BE2C (cell line): ENCODE measurements at regions not wholly inside any gene's neighbourhood (a gene's known extent, or its start where the extent isn't known, plus 50 kb on each side); places are given as distances from the start of the nearest gene placed in this dataset.

ENCODE experiments used
- DNase-seq: peaks from one replicate; pipeline ENCODE4 v3.0.0-alpha.2; 2020
- H3K27me3 ChIP-seq: fragments of 250-450 bp; sonication (Bioruptor Pico); 2 replicates; pipeline ENCODE4 v1.5.1; 2020; ENCODE audit warnings: mild to moderate bottlenecking
- H3K36me3 ChIP-seq: fragments of 250-450 bp; sonication (Bioruptor Pico); 2 replicates; pipeline ENCODE4 v1.5.1; 2020; ENCODE audit warnings: mild to moderate bottlenecking
- H3K4me1 ChIP-seq: fragments of 250-450 bp; sonication (Bioruptor Pico); 2 replicates; pipeline ENCODE4 v1.5.1; 2020
- H3K4me3 ChIP-seq: 2 replicates; pipeline ENCODE4 v1.5.1; 2011; ENCODE audit warnings: low read depth, low read length
- H3K9me3 ChIP-seq: fragments of 250-450 bp; sonication (Bioruptor Pico); 2 replicates; pipeline ENCODE4 v1.5.1; 2020
- TF ChIP-seq, protein P1 (sequence below): IDR thresholded peaks from 2 replicates; pipeline ENCODE4 v1.5.1; 2012; ENCODE audit warnings: mild to moderate bottlenecking, low read depth, low read length

DNA sequence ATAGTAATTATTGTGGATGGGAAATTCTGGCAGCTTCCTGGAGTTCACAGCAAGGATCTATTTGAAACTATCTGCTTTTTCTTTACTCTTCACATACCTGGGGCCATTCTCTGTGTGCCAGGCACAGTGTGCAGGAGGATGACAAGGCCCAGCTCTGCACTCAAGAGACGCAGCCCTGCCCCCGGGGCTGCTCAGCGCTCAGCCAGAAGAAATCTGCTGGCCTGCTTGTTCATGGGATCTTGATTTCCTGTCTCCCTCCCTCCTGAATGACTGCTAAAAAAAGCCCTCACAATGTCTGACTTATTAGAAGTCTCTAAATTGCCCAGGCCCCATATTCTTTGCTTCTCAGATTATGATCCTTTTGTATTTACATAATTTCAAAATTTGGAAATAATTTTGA lies 210.9 kb downstream of the DCDC2C start:
- Histone ChIP-seq H3K27me3 (0 out of 2 replicates have a peak, but pooled peaks cover 7% of the 10 kb centered on the region), H3K4me1 (no peaks in the 10 kb centered on the region), H3K9me3 (no peaks in the 10 kb centered on the region), H3K36me3 (no peaks in the 10 kb centered on the region), H3K4me3 (no peak overlapping the region)
- no peak for DNase-seq
- TF ChIP-seq, protein P1, sequence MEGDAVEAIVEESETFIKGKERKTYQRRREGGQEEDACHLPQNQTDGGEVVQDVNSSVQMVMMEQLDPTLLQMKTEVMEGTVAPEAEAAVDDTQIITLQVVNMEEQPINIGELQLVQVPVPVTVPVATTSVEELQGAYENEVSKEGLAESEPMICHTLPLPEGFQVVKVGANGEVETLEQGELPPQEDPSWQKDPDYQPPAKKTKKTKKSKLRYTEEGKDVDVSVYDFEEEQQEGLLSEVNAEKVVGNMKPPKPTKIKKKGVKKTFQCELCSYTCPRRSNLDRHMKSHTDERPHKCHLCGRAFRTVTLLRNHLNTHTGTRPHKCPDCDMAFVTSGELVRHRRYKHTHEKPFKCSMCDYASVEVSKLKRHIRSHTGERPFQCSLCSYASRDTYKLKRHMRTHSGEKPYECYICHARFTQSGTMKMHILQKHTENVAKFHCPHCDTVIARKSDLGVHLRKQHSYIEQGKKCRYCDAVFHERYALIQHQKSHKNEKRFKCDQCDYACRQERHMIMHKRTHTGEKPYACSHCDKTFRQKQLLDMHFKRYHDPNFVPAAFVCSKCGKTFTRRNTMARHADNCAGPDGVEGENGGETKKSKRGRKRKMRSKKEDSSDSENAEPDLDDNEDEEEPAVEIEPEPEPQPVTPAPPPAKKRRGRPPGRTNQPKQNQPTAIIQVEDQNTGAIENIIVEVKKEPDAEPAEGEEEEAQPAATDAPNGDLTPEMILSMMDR, result no peak

DNA sequence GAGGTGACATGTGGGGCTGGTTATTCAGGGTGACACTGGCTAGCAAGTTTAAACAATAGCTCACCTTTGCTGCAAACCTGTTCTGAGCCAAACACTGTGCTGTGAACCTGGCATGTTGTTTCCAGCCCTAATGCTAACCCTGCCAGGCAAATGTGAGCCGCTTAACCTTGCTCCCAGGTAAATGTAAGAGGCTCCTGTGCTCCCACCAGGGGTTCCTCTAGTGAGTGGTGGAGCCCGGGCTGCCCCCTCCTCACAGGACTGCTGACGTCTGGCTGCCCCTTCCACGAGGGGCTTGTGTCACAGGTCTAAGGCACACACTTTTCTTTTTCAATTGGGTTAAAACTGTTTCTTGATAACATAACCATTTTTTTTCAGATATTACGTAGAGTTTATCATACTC lies 223.7 kb downstream of the DCDC2C start:
- H3K9me3 ChIP-seq, result no peaks in the 10 kb centered on the region
- no peak overlapping the region for H3K4me3 ChIP-seq
- DNase-seq, result no peak
- no peaks in the 10 kb centered on the region for H3K36me3 ChIP-seq
- no peaks in the 10 kb centered on the region for H3K27me3 ChIP-seq
- no peaks in the 10 kb centered on the region for H3K4me1 ChIP-seq
- TF ChIP-seq, protein P1, result no peak

GRCh38 chr2:3929374-3929773 lies 226.0 kb downstream of the DCDC2C start:
- no peaks in the 10 kb centered on the region for H3K4me1 ChIP-seq
- H3K27me3 ChIP-seq, result no peaks in the 10 kb centered on the region
- TF ChIP-seq, protein P1, result no peak
- DNase-seq, result no peak
- H3K36me3 ChIP-seq, result no peaks in the 10 kb centered on the region
- H3K4me3 ChIP-seq, result no peak overlapping the region
- H3K9me3 ChIP-seq, result no peaks in the 10 kb centered on the region

DNA sequence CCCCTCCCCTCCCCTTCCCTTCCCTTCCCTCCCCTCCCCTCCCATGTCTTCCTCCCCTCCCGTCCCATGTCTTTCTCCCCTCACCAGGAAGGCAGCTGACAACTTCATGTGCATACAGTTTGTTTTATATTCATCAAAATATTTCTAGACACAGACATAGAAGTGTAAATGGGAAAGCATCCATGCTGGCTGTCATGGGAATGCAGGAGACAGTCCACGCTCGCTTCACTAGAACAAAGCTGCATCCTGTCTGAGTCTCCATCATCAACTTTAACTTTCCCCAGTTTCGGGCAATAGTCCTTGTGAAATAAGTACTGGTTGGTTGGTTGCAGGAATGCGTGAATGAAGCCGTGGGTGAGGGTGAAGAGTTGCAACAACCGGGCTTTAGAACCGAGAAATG lies 226.9 kb downstream of the DCDC2C start:
- Histone ChIP-seq H3K27me3 (no peaks in the 10 kb centered on the region), H3K4me3 (no peak overlapping the region), H3K4me1 (no peaks in the 10 kb centered on the region), H3K9me3 (no peaks in the 10 kb centered on the region), H3K36me3 (no peaks in the 10 kb centered on the region)
- no peak for DNase-seq
- TF ChIP-seq, protein P1, result no peak

- TF ChIP-seq, protein P1, result no peak
- DNase-seq, result no peak
- no peak overlapping the region for H3K4me3 ChIP-seq
- H3K4me1 ChIP-seq, result no peaks in the 10 kb centered on the region
- no peaks in the 10 kb centered on the region for H3K27me3 ChIP-seq
- no peaks in the 10 kb centered on the region for H3K9me3 ChIP-seq
- no peaks in the 10 kb centered on the region for H3K36me3 ChIP-seq
Measured at GRCh38 chr2:3940661-3941060, 237.3 kb downstream of the DCDC2C start.

DNA sequence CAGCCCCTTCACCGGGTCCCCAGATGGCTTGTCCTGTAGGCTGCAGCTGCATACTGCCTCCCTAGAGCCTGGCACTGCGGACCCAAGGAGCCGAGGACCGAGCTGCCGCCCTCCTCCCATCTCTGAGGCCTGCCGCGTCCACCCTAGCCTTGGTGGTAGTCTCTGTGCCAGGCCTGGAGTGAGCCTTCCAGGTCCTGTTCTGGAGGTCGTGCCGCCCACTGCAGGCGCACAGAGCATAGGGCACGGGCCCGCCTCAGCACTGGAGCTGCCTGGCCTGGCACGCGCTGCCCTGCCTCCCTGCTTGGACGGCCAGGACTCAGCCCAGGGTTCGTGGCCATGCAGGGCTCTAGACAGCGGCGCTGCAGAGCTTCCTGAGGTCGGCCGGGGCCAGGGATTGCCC lies 239.5 kb downstream of the DCDC2C start:
- Histone ChIP-seq H3K36me3 (no peaks in the 10 kb centered on the region), H3K9me3 (no peaks in the 10 kb centered on the region), H3K4me3 (no peak overlapping the region), H3K27me3 (no peaks in the 10 kb centered on the region), H3K4me1 (no peaks in the 10 kb centered on the region)
- TF ChIP-seq, protein P1, result no peak
- no peak for DNase-seq
